ENCODE measurements at regions not wholly inside any gene's neighbourhood (a gene's known extent, or its start where the extent isn't known, plus 50 kb on each side); places are given as distances from the start of the nearest gene placed in this dataset.

DNA sequence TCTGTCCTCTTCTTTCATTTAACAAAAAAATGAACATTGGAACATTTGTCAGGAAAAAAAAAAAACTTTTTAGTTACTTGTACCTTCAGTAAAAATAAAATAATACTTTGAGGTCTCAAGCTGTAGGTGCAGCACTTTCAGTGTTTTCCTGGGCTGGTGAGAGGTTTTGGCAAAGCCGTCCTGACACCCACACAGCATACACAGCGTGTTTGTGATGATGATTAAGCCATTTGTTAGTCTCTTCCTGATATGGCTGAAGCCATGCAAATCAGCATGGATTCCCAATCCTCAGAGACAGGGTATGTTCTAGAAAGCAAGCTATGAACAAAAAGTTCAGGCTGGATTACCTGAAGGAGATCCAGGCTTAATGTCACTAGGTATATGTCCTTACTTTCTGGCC lies 236.8 kb downstream of the ZNF516 start:
- WGBS (ENCODE audit: insufficient coverage): 100% methylated on average over 1 of the region's 2 CpGs
- no peak overlapping the region for H3K4me3 Mint-ChIP-seq
- no peaks in the 10 kb centered on the region for H3K79me2 ChIP-seq (ENCODE audit: insufficient read depth, low read length)
- H2AFZ ChIP-seq (ENCODE audit: insufficient read depth, low read depth, low read length, poor library complexity, severe bottlenecking): no peak overlapping the region
- no peaks in the 10 kb centered on the region for H3K4me1 Mint-ChIP-seq
- no peaks in the 10 kb centered on the region for H3K36me3 ChIP-seq (replicated peaks in 1 of 2; ENCODE audit: control insufficient read depth in 1 of 2, insufficient read depth in 2 of 2, low read length in 2 of 2)
- H3K36me3 Mint-ChIP-seq: no peaks in the 10 kb centered on the region
- intact Hi-C loops (cut with micrococcal nuclease): no loop called here
- H3K4me3 ChIP-seq (replicated peaks in 1 of 3; ENCODE audit: low read depth in 2 of 3, low read length in 3 of 3): no peak overlapping the region
- H3K27me3 ChIP-seq (ENCODE audit: control insufficient read depth in 2 of 2, insufficient read depth in 2 of 2, low read length in 2 of 2): peaks cover 0 to 3% of the 10 kb centered on the region in 2 donors
- TF ChIP-seq, protein P1, sequence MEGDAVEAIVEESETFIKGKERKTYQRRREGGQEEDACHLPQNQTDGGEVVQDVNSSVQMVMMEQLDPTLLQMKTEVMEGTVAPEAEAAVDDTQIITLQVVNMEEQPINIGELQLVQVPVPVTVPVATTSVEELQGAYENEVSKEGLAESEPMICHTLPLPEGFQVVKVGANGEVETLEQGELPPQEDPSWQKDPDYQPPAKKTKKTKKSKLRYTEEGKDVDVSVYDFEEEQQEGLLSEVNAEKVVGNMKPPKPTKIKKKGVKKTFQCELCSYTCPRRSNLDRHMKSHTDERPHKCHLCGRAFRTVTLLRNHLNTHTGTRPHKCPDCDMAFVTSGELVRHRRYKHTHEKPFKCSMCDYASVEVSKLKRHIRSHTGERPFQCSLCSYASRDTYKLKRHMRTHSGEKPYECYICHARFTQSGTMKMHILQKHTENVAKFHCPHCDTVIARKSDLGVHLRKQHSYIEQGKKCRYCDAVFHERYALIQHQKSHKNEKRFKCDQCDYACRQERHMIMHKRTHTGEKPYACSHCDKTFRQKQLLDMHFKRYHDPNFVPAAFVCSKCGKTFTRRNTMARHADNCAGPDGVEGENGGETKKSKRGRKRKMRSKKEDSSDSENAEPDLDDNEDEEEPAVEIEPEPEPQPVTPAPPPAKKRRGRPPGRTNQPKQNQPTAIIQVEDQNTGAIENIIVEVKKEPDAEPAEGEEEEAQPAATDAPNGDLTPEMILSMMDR (IDR thresholded peaks at IDR 0.05): no peak
- no peaks in the 10 kb centered on the region for H3K9me3 ChIP-seq (replicated peaks in 1 of 2; ENCODE audit: control insufficient read depth in 1 of 2, insufficient read depth in 1 of 2, low read length in 2 of 2)
- no peak overlapping the region for H3K9ac ChIP-seq (ENCODE audit: insufficient read depth, low read length, poor library complexity, severe bottlenecking)
- DNase-seq: no peak
- no peaks in the 10 kb centered on the region for H3K4me1 ChIP-seq (ENCODE audit: control insufficient read depth in 1 of 2, insufficient read depth in 2 of 2, low read length in 2 of 2)
- H3K27ac ChIP-seq (ENCODE audit: low read depth in 1 of 2, low read length in 2 of 2): no peak overlapping the region
- H3K9me3 Mint-ChIP-seq: no peaks in the 10 kb centered on the region
- no peak overlapping the region for H3K27ac Mint-ChIP-seq
- no peaks in the 10 kb centered on the region for H4K20me1 ChIP-seq (ENCODE audit: insufficient read depth, low read length)
- H3K27me3 Mint-ChIP-seq (ENCODE audit: low read depth in 3 of 3): peaks cover 2 to 8% (median 5%) of the 10 kb centered on the region in 3 donors
- no peak overlapping the region for H3K4me2 ChIP-seq (replicated peaks; ENCODE audit: extremely low read depth, low read length, poor library complexity, severe bottlenecking)

- H4K20me1 ChIP-seq (ENCODE audit: insufficient read depth, low read length): no peaks in the 10 kb centered on the region
- H3K4me3 Mint-ChIP-seq: peak overlapping the region in 1 of 2 donors; percentile 9
These were observed 239.9 kb downstream of the ZNF516 start for GRCh38 chr18:76255070-76255683.

More at GRCh38 chr18:76255070-76255683, 239.9 kb downstream of the ZNF516 start:
- Histone ChIP-seq H3K36me3 (replicated peaks in 1 of 2; ENCODE audit: control insufficient read depth in 1 of 2, insufficient read depth in 2 of 2, low read length in 2 of 2) (no peaks in the 10 kb centered on the region), H3K4me1 (ENCODE audit: control insufficient read depth in 1 of 2, insufficient read depth in 2 of 2, low read length in 2 of 2) (no peaks in the 10 kb centered on the region), H2AFZ (ENCODE audit: insufficient read depth, low read depth, low read length, poor library complexity, severe bottlenecking) (no peak overlapping the region), H3K27ac (ENCODE audit: low read depth in 1 of 2, low read length in 2 of 2) (no peak overlapping the region), H3K4me3 (replicated peaks in 1 of 3; ENCODE audit: low read depth in 2 of 3, low read length in 3 of 3) (no peak overlapping the region), H3K4me2 (replicated peaks; ENCODE audit: extremely low read depth, low read length, poor library complexity, severe bottlenecking) (no peak overlapping the region), H3K9ac (ENCODE audit: insufficient read depth, low read length, poor library complexity, severe bottlenecking) (no peak overlapping the region), H3K27me3 (ENCODE audit: control insufficient read depth in 2 of 2, insufficient read depth in 2 of 2, low read length in 2 of 2) (peaks cover 0 to 3% of the 10 kb centered on the region in 2 donors), H3K9me3 (replicated peaks in 1 of 2; ENCODE audit: control insufficient read depth in 1 of 2, insufficient read depth in 1 of 2, low read length in 2 of 2) (no peaks in the 10 kb centered on the region), H3K79me2 (ENCODE audit: insufficient read depth, low read length) (no peaks in the 10 kb centered on the region)
- WGBS (ENCODE audit: insufficient coverage): 91% methylated on average over 22 of the region's 23 CpGs
- intact Hi-C loops (cut with micrococcal nuclease): no loop called here
- Mint-ChIP-seq H3K4me1 (no peaks in the 10 kb centered on the region), H3K36me3 (no peaks in the 10 kb centered on the region), H3K27ac (no peak overlapping the region), H3K9me3 (peaks cover 0 to 2% (median 0%) of the 10 kb centered on the region in 7 donors), H3K27me3 (ENCODE audit: low read depth in 3 of 3) (peaks cover 4 to 8% (median 5%) of the 10 kb centered on the region in 3 donors)
- no peak for DNase-seq
- TF ChIP-seq, protein P1 (IDR thresholded peaks at IDR 0.05): no peak
